IMR-90 (cell line): ENCODE measurements at regions not wholly inside any gene's neighbourhood (a gene's known extent, or its start where the extent isn't known, plus 50 kb on each side); places are given as distances from the start of the nearest gene placed in this dataset.
"Not testable (repeated sequence)": the region's sequence is repeated elsewhere in the genome, so short reads cannot be mapped to it uniquely, and the experiment has no call there.

Source experiments
- ATAC-seq: fragments of 200-7000 bp; cut with Tn5 transposase; 2 replicates; pipeline ENCODE4 v1.9.1; 2020; ENCODE audit warnings: low read depth, mild to moderate bottlenecking, moderate library complexity
- BruUV-seq: library from RNA; stranded (reverse); fragments of 400-500 nt; replicated peaks from 2 replicates; lab custom pipeline; 2021; lab: Mats Ljungman, UMichigan
- CTCF ChIA-PET: fragments of 300-600 bp; formaldehyde crosslinking; extraction: SDS; loops from one replicate; lab custom pipeline; 2021; ENCODE audit warnings: antibody characterized with exemption; lab: Yijun Ruan, JAX
- POLR2A ChIA-PET: fragments of 300-600 bp; sonication (Branson Sonifier 250); formaldehyde crosslinking; loops from one replicate; lab custom pipeline; 2022; ENCODE audit warnings: antibody characterized with exemption; ENCODE audit not compliant: unreplicated experiment; lab: Charles Lee
- DNase-seq: peaks from one replicate; pipeline ENCODE4 v3.0.0; 2013
- H2AFZ ChIP-seq: replicated peaks from 2 replicates; pipeline ENCODE3; 2013; ENCODE audit warnings: low read length, mild to moderate bottlenecking; ENCODE audit not compliant: poor library complexity
- H2AK5ac ChIP-seq: 2 replicates; pipeline ENCODE4 v1.6.1; 2013; ENCODE audit warnings: low read depth, low read length, inconsistent platforms
- H2AK9ac ChIP-seq: replicated peaks from 2 replicates; pipeline ENCODE3; 2013; ENCODE audit warnings: mild to moderate bottlenecking, low read depth, low read length, moderate library complexity; ENCODE audit not compliant: poor library complexity
- H2BK120ac ChIP-seq: 2 replicates; pipeline ENCODE4 v1.6.1; 2013; ENCODE audit warnings: low read depth, low read length, inconsistent platforms
- H2BK15ac ChIP-seq: 3 replicates; pipeline ENCODE4 v1.6.1; 2013; ENCODE audit warnings: low read depth, low read length, inconsistent platforms
- H2BK20ac ChIP-seq: 2 replicates; pipeline ENCODE4 v1.6.1; 2013; ENCODE audit warnings: low read depth, mild to moderate bottlenecking, inconsistent platforms, low read length, moderate library complexity
- H2BK5ac ChIP-seq: 2 replicates; pipeline ENCODE4 v1.6.1; 2013; ENCODE audit warnings: mild to moderate bottlenecking, low read depth, low read length, inconsistent platforms; ENCODE audit not compliant: poor library complexity, severe bottlenecking
- H3K14ac ChIP-seq: replicated peaks from 2 replicates; pipeline ENCODE4 v1.6.1; 2013; ENCODE audit warnings: low read depth, low read length, inconsistent platforms
- H3K18ac ChIP-seq: 2 replicates; pipeline ENCODE4 v1.6.1; 2013; ENCODE audit warnings: low read depth, low read length, control low read depth
- H3K23ac ChIP-seq: 2 replicates; pipeline ENCODE4 v1.6.1; 2013; ENCODE audit warnings: low read depth, low read length, inconsistent platforms
- H3K27ac ChIP-seq: 2 replicates; pipeline ENCODE4 v1.5.1; 2013; ENCODE audit warnings: mild to moderate bottlenecking, control low read depth, low read length; ENCODE audit not compliant: insufficient read depth
- H3K27me3 ChIP-seq: 2 replicates; pipeline ENCODE4 v1.6.1; 2013; ENCODE audit warnings: low read length; ENCODE audit not compliant: control insufficient read depth, insufficient read depth
- H3K36me3 ChIP-seq: 2 replicates; pipeline ENCODE4 v1.6.1; 2013; ENCODE audit warnings: low read length, mixed read lengths; ENCODE audit not compliant: control insufficient read depth, insufficient read depth
- H3K4ac ChIP-seq: 2 replicates; pipeline ENCODE4 v1.6.1; 2013; ENCODE audit warnings: low read depth, low read length, inconsistent platforms
- H3K4me1 ChIP-seq: 2 replicates; pipeline ENCODE4 v1.6.1; 2013; ENCODE audit warnings: low read length, mixed read lengths; ENCODE audit not compliant: control insufficient read depth, insufficient read depth
- H3K4me2 ChIP-seq: 2 replicates; pipeline ENCODE4 v1.6.1; 2013; ENCODE audit warnings: low read depth, mild to moderate bottlenecking, control low read depth, low read length, moderate library complexity
- H3K4me3 ChIP-seq: 2 replicates; pipeline ENCODE4 v1.5.1; 2013; ENCODE audit warnings: low read depth, mild to moderate bottlenecking, control low read depth, low read length, moderate library complexity; ENCODE audit not compliant: insufficient read depth
- H3K56ac ChIP-seq: 2 replicates; pipeline ENCODE4 v1.6.1; 2013; ENCODE audit warnings: low read length, inconsistent platforms; ENCODE audit not compliant: insufficient read depth; ENCODE audit errors: extremely low read depth
- H3K79me1 ChIP-seq, 2 experiments: 2 replicates each; pipeline ENCODE4 v1.6.1; 2013; ENCODE audit warnings: low read length in 2 of 2, inconsistent platforms in 1 of 2, low read depth in 1 of 2
- H3K9ac ChIP-seq: 2 replicates; pipeline ENCODE4 v1.6.1; 2013; ENCODE audit warnings: low read depth, low read length, control low read depth
- H3K9me1 ChIP-seq: 2 replicates; pipeline ENCODE4 v1.6.1; 2013; ENCODE audit warnings: low read length, inconsistent platforms; ENCODE audit not compliant: insufficient read depth
- H3K9me3 ChIP-seq: 2 replicates; pipeline ENCODE4 v1.6.1; 2013; ENCODE audit warnings: low read length; ENCODE audit not compliant: control insufficient read depth, insufficient read depth
- H4K20me1 ChIP-seq: 2 replicates; pipeline ENCODE4 v1.6.1; 2013; ENCODE audit warnings: low read length, inconsistent platforms; ENCODE audit not compliant: insufficient read depth
- H4K5ac ChIP-seq: 2 replicates; pipeline ENCODE4 v1.6.1; 2013; ENCODE audit warnings: mild to moderate bottlenecking, low read depth, low read length, control low read depth
- H4K8ac ChIP-seq, 2 experiments: 2 replicates each; pipeline ENCODE4 v1.6.1; 2013; ENCODE audit warnings: low read depth in 2 of 2, low read length in 2 of 2, control low read depth in 1 of 2, inconsistent platforms in 1 of 2
- H4K91ac ChIP-seq: 2 replicates; pipeline ENCODE4 v1.6.1; 2013; ENCODE audit warnings: low read depth, low read length, inconsistent platforms; ENCODE audit not compliant: insufficient read depth
- WGBS, 2 experiments: methylation state at CpG; one replicate each; pipeline versions ENCODE4 v1.1.5 to v1.1.7; 2013; ENCODE audit warnings: missing lambda C conversion rate in 2 of 2; ENCODE audit not compliant: insufficient read length in 1 of 2; ENCODE audit errors: extremely low coverage in 2 of 2; 5-methylcytosine and 5-hydroxymethylcytosine counted together
- dilution Hi-C: fragments of 300-500 bp; cut with HindIII; formaldehyde crosslinking; loops from one replicate; pipeline ENCODE4 v1.14.3; 2018; ENCODE audit warnings: low sequenced_read_pairs; ENCODE audit not compliant: unreplicated experiment
- in situ Hi-C: fragments of 300-500 bp; cut with MboI; formaldehyde crosslinking; loops from 3 replicates; pipeline ENCODE4 v1.14.3; 2019; ENCODE audit warnings: low sequenced_read_pairs, inconsistent platforms, mixed read lengths
- intact Hi-C: fragments of 100-400 bp; cut with micrococcal nuclease; formaldehyde crosslinking; loops from 2 replicates; pipeline ENCODE4 v1.10.0; 2022

DNA sequence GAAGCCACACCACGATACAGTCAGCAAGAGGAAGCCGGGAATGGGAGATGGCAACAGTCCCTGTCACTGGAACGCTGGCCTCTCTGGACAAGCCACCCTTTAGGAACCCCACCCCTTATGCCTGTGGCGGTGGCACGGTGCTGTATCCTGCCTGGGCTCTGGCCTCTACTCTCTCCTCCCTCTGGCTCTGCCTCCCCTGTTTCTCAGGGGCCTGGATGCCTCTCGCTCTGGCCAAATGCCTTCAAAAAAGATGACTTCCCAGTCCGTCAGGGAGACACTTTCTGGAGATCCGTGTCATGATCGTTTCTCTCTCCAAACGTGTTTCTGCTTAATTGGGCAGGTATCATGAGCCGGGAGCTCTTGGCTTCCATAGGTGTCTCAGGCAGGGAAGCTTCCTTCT, 99.1 kb upstream of the FOXD4L5 start:
- H2AK5ac ChIP-seq, H4K20me1 ChIP-seq, DNase-seq, H2AK9ac ChIP-seq, H3K9ac ChIP-seq, BruUV-seq, H3K9me3 ChIP-seq, H3K14ac ChIP-seq, H2BK15ac ChIP-seq, H2AFZ ChIP-seq, H2BK5ac ChIP-seq, H3K36me3 ChIP-seq, H2BK20ac ChIP-seq, CTCF ChIA-PET, H3K4ac ChIP-seq, H3K79me1 ChIP-seq, H3K56ac ChIP-seq, H3K4me1 ChIP-seq, H3K27ac ChIP-seq, in situ Hi-C loops, H4K8ac ChIP-seq, H3K23ac ChIP-seq, POLR2A ChIA-PET, H4K91ac ChIP-seq, intact Hi-C loops, H3K4me3 ChIP-seq, ATAC-seq, H3K18ac ChIP-seq, H3K27me3 ChIP-seq, H3K4me2 ChIP-seq, dilution Hi-C loops, H4K5ac ChIP-seq, H3K9me1 ChIP-seq, H2BK120ac ChIP-seq: not testable (repeated sequence)
- no CpG with 5 or more reads among the region's 11 CpGs for WGBS, 2 experiments

DNA sequence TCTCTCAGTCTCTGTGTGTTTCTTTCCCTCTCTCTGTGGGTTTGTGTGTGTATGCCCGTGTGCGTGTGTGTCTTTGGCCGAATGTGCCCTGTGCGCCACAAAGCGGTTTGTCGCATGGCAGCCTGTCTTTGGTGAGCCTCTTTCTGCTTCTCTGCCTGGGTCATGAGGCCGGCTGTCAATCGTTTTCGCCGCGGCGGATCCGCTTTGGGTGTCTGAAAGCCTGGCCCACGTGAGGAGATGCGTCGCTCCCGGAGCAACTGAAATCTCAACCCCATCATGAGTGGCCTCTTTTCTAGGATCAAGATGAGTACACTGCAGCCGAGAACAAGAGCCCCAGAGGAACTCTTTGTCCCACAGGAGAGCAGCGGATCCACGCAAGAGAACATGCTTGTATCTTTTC, 98.6 kb upstream of the FOXD4L5 start:
- dilution Hi-C loops, CTCF ChIA-PET, H3K4me2 ChIP-seq, H3K4ac ChIP-seq, H3K27ac ChIP-seq, H3K79me1 ChIP-seq, in situ Hi-C loops, H3K9me3 ChIP-seq, H2BK5ac ChIP-seq, H3K4me3 ChIP-seq, H3K56ac ChIP-seq, H4K91ac ChIP-seq, ATAC-seq, H3K9me1 ChIP-seq, H3K14ac ChIP-seq, H3K4me1 ChIP-seq, H4K20me1 ChIP-seq, H2AK9ac ChIP-seq, H4K8ac ChIP-seq, DNase-seq, H2AFZ ChIP-seq, H2BK120ac ChIP-seq, H4K5ac ChIP-seq, POLR2A ChIA-PET, BruUV-seq, H2BK20ac ChIP-seq, H3K9ac ChIP-seq, H3K27me3 ChIP-seq, H2BK15ac ChIP-seq, H3K23ac ChIP-seq, H2AK5ac ChIP-seq, intact Hi-C loops, H3K18ac ChIP-seq, H3K36me3 ChIP-seq: not testable (repeated sequence)
- 80% methylated on average over 4 of the region's 20 CpGs; no CpG with 5 or more reads in 1 of the 2 experiments for whole genome bisulfite sequencing, 2 experiments
